ENCODE measurements at regions not wholly inside any gene's neighbourhood (a gene's known extent, or its start where the extent isn't known, plus 50 kb on each side); places are given as distances from the start of the nearest gene placed in this dataset.

- Histone ChIP-seq H3K9me3 (no peaks in the 10 kb centered on the region), H3K4me1 (ENCODE audit: insufficient read depth) (no peaks in the 10 kb centered on the region), H3K4me3 (no peak overlapping the region), H3K27me3 (no peaks in the 10 kb centered on the region), H3K27ac (no peak overlapping the region), H3K36me3 (no peaks in the 10 kb centered on the region)
- WGBS, 3 donors = 53 to 71% (median 56%) methylated on average over 4 of the region's 4 CpGs
- no peak for TF ChIP-seq POLR2A (IDR thresholded peaks at IDR 0.05)
- TF ChIP-seq, protein P1, sequence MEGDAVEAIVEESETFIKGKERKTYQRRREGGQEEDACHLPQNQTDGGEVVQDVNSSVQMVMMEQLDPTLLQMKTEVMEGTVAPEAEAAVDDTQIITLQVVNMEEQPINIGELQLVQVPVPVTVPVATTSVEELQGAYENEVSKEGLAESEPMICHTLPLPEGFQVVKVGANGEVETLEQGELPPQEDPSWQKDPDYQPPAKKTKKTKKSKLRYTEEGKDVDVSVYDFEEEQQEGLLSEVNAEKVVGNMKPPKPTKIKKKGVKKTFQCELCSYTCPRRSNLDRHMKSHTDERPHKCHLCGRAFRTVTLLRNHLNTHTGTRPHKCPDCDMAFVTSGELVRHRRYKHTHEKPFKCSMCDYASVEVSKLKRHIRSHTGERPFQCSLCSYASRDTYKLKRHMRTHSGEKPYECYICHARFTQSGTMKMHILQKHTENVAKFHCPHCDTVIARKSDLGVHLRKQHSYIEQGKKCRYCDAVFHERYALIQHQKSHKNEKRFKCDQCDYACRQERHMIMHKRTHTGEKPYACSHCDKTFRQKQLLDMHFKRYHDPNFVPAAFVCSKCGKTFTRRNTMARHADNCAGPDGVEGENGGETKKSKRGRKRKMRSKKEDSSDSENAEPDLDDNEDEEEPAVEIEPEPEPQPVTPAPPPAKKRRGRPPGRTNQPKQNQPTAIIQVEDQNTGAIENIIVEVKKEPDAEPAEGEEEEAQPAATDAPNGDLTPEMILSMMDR (IDR thresholded peaks at IDR 0.05) = no peak
- no peak for TF ChIP-seq EP300 (IDR thresholded peaks at IDR 0.05)
- no peak for DNase-seq
- intact Hi-C loops (cut with DNase I) = no loop called here
Observed at GRCh38 chr1:157235307-157235706, 97.1 kb upstream of the ETV3 start.

DNA sequence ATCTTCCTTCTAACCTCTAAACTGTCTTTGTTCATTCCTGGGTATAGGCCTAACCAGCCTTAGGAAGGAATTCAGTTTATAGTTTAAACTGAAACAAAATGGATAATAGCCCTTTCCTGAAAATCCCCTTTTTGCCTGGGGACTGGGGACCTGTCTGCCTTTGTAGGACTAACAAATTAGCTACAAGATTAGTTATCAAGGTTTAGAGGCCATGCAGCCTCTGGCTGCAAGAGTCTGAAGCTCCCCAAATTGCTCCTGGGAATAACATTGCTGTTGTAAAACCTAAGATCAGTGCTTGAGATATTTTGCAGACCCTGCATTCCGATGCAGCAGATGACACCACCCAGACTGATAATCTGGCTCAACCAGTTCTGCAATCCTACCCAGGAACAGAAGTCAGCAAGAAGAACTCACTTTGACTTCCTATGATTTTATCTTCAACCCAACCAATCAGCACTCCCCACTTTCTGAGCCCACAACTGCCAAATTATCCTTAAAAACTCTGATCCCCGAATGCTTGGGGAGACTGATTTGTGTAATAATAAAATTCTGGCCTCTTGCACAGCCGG is 96.6 kb upstream of the ETV3 start:
- 37 to 49% (median 45%) methylated on average over 3 of the region's 3 CpGs for WGBS, 3 donors
- Histone ChIP-seq H3K9me3 (no peaks in the 10 kb centered on the region), H3K4me1 (ENCODE audit: insufficient read depth) (no peaks in the 10 kb centered on the region), H3K27ac (no peak overlapping the region), H3K4me3 (no peak overlapping the region), H3K36me3 (no peaks in the 10 kb centered on the region), H3K27me3 (no peaks in the 10 kb centered on the region)
- no peak for TF ChIP-seq EP300 (IDR thresholded peaks at IDR 0.05)
- TF ChIP-seq POLR2A (IDR thresholded peaks at IDR 0.05) = no peak
- TF ChIP-seq, protein P1 (IDR thresholded peaks at IDR 0.05) = no peak
- intact Hi-C loops (cut with DNase I) = no loop called here
- DNase-seq = no peak

GRCh38 chr1:157233131-157233530 is 94.9 kb upstream of the ETV3 start:
- Histone ChIP-seq H3K4me3 (no peak overlapping the region), H3K9me3 (no peaks in the 10 kb centered on the region), H3K27ac (no peak overlapping the region), H3K4me1 (ENCODE audit: insufficient read depth) (no peaks in the 10 kb centered on the region), H3K27me3 (no peaks in the 10 kb centered on the region), H3K36me3 (no peaks in the 10 kb centered on the region)
- intact Hi-C loops (cut with DNase I) = no loop called here
- no peak for DNase-seq
- TF ChIP-seq POLR2A (IDR thresholded peaks at IDR 0.05) (no peak), EP300 (IDR thresholded peaks at IDR 0.05) (no peak)
- TF ChIP-seq, protein P1 (IDR thresholded peaks at IDR 0.05) = no peak
- 33 to 48% (median 38%) methylated on average over 1 of the region's 1 CpG for WGBS, 3 donors

- intact Hi-C loops (cut with DNase I) = no loop called here
- no peaks in the 10 kb centered on the region for H3K4me1 ChIP-seq (ENCODE audit: insufficient read depth)
- WGBS, 3 donors = 55 to 64% (median 61%) methylated on average over 4 of the region's 4 CpGs
- no peak overlapping the region for H3K4me3 ChIP-seq
- no peak overlapping the region for H3K27ac ChIP-seq
- H3K9me3 ChIP-seq = no peaks in the 10 kb centered on the region
- no peak for DNase-seq
- H3K36me3 ChIP-seq = no peaks in the 10 kb centered on the region
- TF ChIP-seq, protein P1 (IDR thresholded peaks at IDR 0.05) = no peak
- no peak for TF ChIP-seq EP300 (IDR thresholded peaks at IDR 0.05)
- no peak for TF ChIP-seq POLR2A (IDR thresholded peaks at IDR 0.05)
- no peaks in the 10 kb centered on the region for H3K27me3 ChIP-seq
Observed at GRCh38 chr1:157231846-157232525, 93.8 kb upstream of the ETV3 start.
